ENCODE measurements at regions not wholly inside any gene's neighbourhood (a gene's known extent, or its start where the extent isn't known, plus 50 kb on each side); places are given as distances from the start of the nearest gene placed in this dataset.

- DNase-seq, result no peak
These were observed 479.1 kb upstream of the SLIT2 start for GRCh38 chr4:19772581-19772980.

- no peak for DNase-seq
These were observed 495.0 kb upstream of the SLIT2 start for GRCh38 chr4:19756661-19757060.

DNA sequence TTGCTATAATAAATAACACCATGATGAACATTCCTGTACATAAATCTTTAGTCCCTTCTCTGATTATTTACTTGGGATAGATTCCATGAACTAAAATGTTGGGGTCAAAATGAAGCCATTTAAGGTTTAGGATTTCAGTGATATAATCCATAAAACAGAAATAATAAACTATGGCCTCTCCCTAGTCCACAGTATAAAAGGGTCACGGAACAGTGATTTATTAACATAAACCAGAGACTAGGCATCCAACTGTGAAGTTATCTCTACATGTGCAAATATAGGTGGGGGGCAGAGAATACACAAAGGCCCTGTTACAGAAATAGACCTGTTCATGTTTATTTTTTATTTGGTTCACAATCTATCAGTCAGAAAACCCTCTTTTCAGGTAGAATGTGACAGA is 499.1 kb upstream of the SLIT2 start:
- no peak for DNase-seq

- no peak for DNase-seq
These were observed 502.9 kb upstream of the SLIT2 start for GRCh38 chr4:19748519-19749479.

DNA sequence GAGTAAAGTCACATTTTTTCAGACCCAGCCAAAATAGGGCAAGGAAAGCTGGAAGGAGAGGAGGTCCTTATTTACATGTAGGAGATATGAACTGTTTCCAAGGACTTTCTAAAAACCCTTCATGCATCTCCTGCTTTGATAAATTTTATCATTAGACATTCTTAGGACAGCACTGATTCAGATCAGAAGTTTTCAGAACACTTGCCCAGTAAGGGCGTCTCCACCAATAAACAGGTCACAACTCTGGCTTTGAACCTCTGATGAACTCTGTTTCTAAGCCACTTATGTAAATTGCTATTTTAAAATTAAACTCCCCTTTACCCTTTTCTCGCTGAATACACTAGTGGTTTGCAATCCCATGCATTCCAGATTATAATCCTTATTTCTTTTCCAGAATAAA is 505.3 kb upstream of the SLIT2 start:
- no peak for DNase-seq

GRCh38 chr4:19743115-19743638 is 508.5 kb upstream of the SLIT2 start:
- DNase-seq, result no peak

- no peak for DNase-seq
These were observed 512.5 kb upstream of the SLIT2 start for GRCh38 chr4:19739101-19739651.

DNA sequence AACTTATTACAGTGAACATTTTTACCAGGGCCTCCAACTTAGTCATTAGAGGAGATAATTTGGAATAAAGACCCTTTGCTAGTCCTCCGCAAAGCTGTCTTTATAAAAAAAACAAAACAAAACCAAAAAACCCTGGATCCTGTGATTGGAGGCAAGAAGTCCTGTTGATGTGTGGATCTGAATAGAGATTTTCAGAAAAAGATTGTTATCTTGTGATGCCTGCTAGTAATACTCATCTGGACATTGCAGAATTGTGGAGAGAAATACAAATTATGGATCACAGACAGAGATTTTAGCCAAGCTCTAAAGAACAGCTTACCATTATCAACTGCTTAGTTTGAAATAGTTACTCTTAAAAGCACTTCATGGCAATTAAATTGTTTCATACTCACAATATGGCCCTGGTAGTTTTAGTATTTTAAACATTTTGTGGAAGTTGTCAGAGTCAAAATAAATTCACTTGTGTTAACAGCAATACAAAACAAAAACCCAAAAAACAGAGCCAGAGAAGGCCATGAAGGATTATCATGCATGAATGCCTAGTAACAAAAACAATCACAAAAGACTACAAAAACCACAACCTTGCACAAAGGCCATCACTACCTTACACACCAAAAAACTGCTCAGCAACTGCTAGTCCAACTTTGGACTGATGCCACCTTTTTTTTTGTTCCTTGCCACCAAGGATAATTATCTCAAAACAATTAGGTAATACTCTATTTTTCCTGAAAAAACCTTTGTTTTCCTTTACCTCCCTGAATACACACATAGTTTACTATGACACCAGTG is 514.5 kb upstream of the SLIT2 start:
- DNase-seq, result no peak

DNA sequence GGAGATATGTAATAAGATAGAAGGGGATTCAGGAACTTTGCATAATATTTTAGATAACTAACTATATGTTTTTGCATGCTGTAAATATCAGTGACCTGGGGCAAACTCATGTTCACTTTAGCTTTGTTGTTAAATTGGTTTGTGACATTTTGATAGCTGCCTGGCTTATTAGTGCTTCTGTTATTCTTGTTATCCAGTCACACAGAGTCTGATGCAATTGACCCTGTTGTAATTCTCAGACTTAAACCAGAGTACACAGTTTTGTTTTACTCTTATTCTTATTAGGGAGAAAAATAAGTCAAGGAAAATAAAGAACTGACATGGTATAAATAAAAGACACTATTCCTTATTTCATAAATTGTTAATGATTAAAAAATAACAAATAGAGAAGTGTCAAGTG is 516.7 kb upstream of the SLIT2 start:
- no peak for DNase-seq

- peak in 1 of 2 experiments; percentile 10 for DNase-seq
These were observed 521.6 kb upstream of the SLIT2 start for GRCh38 chr4:19729886-19730651.

DNA sequence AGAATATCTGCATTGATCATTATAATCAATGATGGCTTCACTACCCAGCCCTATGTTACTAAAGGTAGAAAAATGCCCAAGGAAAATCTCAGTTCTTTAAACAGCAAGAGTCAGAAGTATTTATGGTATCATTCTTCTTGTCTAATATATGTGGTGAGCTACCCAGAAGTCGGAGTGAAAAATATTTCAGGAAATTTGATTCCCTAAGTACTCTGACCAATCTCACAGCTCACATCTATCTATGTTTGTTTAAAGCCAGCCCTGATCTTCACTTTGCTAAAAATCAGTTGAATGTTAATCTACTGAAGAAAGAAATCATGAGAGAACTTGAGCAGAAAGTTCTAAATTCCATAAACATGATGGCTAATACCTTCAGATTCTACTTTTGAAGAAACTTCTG is 522.9 kb upstream of the SLIT2 start:
- no peak for DNase-seq

GRCh38 chr4:19727141-19727540 is 524.6 kb upstream of the SLIT2 start:
- no peak for DNase-seq

DNA sequence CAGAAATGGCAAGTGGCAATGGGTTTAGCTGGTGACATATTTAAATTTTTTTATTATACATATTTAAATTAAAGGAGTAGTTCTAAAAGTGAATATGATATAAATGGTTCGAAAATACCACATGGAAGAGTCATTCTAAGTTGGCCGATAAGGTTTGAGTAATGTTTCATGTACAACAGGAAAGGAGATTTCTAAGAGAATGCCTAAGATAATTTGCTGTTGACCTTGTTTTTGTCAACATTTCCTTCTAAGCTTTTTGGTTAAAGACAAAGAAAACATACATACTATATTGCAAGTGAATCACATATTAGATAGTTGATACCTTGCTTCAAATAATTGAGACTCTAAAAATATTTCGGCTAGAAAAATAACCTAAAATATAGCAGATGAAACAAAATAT is 526.6 kb upstream of the SLIT2 start:
- DNase-seq, result no peak

GRCh38 chr4:19722404-19722803 is 529.3 kb upstream of the SLIT2 start:
- no peak for DNase-seq

- no peak for DNase-seq
These were observed 530.1 kb upstream of the SLIT2 start for GRCh38 chr4:19721587-19721986.

GRCh38 chr4:19720610-19721009 is 531.1 kb upstream of the SLIT2 start:
- DNase-seq, result no peak

DNA sequence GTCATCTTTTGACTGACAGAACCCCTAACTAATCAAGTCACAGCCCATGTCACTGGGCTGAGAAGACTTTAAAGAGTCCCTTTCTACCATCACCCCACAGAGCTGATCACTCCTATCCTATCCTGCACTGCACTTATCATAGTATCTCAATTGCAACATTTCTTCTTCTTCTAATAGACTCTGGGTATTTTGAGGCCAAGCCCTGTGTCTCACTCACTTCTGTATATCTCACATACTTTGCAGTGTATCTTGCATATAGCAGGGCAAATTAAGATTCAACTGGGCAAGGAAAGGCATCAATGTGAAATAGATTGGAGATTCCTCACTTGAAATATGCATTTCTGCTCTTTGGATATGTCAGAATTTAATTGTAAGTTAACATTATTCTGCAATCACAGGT is 531.5 kb upstream of the SLIT2 start:
- DNase-seq, result no peak

GRCh38 chr4:19711871-19712270 is 539.8 kb upstream of the SLIT2 start:
- no peak for DNase-seq

- DNase-seq, result no peak
These were observed 543.8 kb upstream of the SLIT2 start for GRCh38 chr4:19707876-19708275.

GRCh38 chr4:19703391-19703790 is 548.3 kb upstream of the SLIT2 start:
- no peak for DNase-seq

DNA sequence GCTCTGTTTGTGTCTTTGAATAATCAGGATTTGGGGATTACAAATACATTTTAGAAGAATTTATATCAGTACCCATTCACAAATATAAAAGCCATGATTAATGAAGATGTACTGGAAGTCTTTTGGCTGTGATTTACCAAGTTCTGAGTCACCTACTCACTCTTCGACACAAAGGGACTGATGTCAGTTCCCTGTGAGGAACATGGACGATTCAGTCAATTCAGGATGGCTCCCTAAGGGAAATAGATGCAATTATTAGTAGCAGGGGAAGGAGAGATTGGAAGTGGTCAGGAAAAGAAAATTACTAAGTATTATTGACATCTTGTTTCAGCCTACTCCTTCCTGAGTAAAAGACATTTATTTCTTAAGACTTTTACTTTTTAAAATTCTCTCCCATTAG is 550.7 kb upstream of the SLIT2 start:
- no peak for DNase-seq

- DNase-seq, result no peak
These were observed 552.7 kb upstream of the SLIT2 start for GRCh38 chr4:19698961-19699360.

GRCh38 chr4:19694812-19695211 is 556.9 kb upstream of the SLIT2 start:
- DNase-seq, result no peak
